Occipital lobe (tissue), 1 donor: ENCODE measurements at regions not wholly inside any gene's neighbourhood (a gene's known extent, or its start where the extent isn't known, plus 50 kb on each side); places are given as distances from the start of the nearest gene placed in this dataset.
"Not testable (repeated sequence)": the region's sequence is repeated elsewhere in the genome, so short reads cannot be mapped to it uniquely, and the experiment has no call there.

ENCODE experiments used
- DNase-seq: peaks from one replicate; lab custom pipeline; 2025; lab: John Stamatoyannopoulos, UW

- DNase-seq, result no peak
These were observed 647.3 kb downstream of the TBC1D22A start for GRCh38 chr22:47409539-47410275.

- DNase-seq, result no peak
These were observed 646.0 kb downstream of the TBC1D22A start for GRCh38 chr22:47408409-47408808.

- DNase-seq, result no peak
These were observed 645.1 kb downstream of the TBC1D22A start for GRCh38 chr22:47407461-47408025.

- DNase-seq, result no peak
These were observed 644.4 kb downstream of the TBC1D22A start for GRCh38 chr22:47406896-47407295.

- DNase-seq, result no peak
These were observed 643.9 kb downstream of the TBC1D22A start for GRCh38 chr22:47406180-47406834.

- DNase-seq, result not testable (repeated sequence)
These were observed 642.8 kb downstream of the TBC1D22A start for GRCh38 chr22:47405222-47405621.

- DNase-seq, result no peak
These were observed 640.6 kb downstream of the TBC1D22A start for GRCh38 chr22:47402876-47403525.

GRCh38 chr22:47401976-47402770 lies 639.7 kb downstream of the TBC1D22A start:
- no peak for DNase-seq

GRCh38 chr22:47401592-47401898 lies 639.1 kb downstream of the TBC1D22A start:
- DNase-seq, result no peak

GRCh38 chr22:47400701-47401591 lies 638.5 kb downstream of the TBC1D22A start:
- no peak for DNase-seq

GRCh38 chr22:47400131-47400530 lies 637.7 kb downstream of the TBC1D22A start:
- DNase-seq, result not testable (repeated sequence)

GRCh38 chr22:47398921-47399790 lies 636.7 kb downstream of the TBC1D22A start:
- no peak for DNase-seq

- DNase-seq, result no peak
These were observed 636.0 kb downstream of the TBC1D22A start for GRCh38 chr22:47398491-47398890.

- DNase-seq, result no peak
These were observed 635.2 kb downstream of the TBC1D22A start for GRCh38 chr22:47397673-47398072.

- no peak for DNase-seq
These were observed 634.1 kb downstream of the TBC1D22A start for GRCh38 chr22:47396515-47396914.

GRCh38 chr22:47396105-47396504 lies 633.7 kb downstream of the TBC1D22A start:
- DNase-seq, result no peak

GRCh38 chr22:47395481-47395880 lies 633.0 kb downstream of the TBC1D22A start:
- no peak for DNase-seq

- DNase-seq, result no peak
These were observed 632.3 kb downstream of the TBC1D22A start for GRCh38 chr22:47394504-47395440.
